Kidney glomerular epithelial cell (primary cell): ENCODE measurements at regions not wholly inside any gene's neighbourhood (a gene's known extent, or its start where the extent isn't known, plus 50 kb on each side); places are given as distances from the start of the nearest gene placed in this dataset.
"Not testable (repeated sequence)": the region's sequence is repeated elsewhere in the genome, so short reads cannot be mapped to it uniquely, and the experiment has no call there.

ENCODE experiments used
- DNase-seq: peaks from one replicate; lab custom pipeline; 2025; lab: John Stamatoyannopoulos, UW

DNA sequence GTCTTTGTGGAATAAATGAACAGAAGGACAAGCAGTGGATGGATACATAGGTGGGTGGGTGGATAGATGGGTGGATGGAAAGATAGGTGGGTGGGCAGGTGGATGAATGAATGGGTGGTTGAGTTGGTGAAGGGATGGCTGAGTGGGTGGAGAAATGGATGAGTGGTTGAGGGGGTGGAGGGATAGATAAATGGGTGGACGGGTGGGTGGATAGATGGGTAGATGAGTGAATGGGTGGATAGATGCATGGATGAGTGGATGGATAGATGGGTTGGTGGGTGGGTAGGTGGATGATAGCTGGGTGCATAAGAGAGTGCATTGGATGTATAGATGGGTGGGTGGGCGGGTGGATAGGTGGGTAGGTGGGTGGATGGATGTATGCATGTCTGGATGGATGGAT is 63.5 kb downstream of the UNC93B1 start:
- not testable (repeated sequence) for DNase-seq

DNA sequence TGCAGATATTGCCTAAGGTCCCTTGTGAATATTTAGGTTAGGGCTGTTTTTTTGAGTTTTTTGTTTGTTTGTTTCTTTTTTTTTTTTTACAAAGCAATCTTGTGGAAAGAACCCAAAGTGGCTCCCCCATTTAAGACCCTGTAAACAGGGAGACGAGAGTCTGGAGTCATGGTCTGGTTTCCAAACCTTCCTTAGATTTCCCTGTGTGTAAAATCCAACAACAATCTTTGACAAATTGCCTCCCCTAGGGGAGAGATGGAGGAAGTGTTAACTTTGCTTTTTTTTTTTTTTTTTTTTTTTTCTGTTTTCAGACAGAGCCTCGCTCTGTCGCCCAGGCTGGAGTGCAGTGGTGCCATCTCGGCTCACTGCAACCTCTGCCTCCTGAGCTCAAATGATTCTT is 64.9 kb downstream of the UNC93B1 start:
- DNase-seq: not testable (repeated sequence)

DNA sequence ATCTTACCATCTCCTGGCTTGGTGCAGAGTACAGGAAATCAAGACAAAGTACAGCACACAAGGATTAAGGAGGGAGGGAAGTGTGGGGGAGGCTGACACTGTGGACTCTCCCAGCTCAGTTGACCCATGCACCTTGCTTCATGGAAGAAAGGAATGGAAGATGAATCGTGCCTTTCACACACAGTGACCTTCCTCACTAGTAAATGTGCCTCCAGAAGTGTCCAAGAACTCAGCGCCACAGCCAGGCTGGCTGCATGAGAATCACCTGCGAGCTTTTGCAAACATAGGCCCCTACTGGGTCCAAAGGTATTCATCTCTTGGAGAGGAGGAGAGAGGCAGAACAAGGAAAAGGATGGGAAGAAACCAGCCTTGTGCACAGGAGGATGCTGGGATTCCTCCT is 65.5 kb downstream of the UNC93B1 start:
- not testable (repeated sequence) for DNase-seq

DNA sequence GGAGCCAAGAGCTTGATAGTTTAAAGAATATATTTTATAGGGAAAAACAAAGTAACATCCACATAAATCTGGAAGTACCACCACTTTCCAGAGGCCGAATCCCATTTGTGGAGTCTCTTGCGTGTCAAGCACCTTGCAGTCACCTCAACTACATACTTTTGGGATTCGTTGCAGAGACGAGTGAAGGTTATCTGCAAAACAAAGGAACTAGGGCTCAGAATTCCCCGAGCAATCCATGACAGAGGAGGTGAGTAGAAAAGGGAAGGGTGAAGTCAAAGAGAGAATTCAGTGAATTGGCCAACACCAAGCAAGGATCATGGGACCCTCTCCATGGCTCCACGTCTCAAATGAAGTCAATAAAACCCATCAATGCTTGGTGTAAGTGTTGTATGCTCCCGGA is 80.3 kb downstream of the UNC93B1 start:
- not testable (repeated sequence) for DNase-seq

DNA sequence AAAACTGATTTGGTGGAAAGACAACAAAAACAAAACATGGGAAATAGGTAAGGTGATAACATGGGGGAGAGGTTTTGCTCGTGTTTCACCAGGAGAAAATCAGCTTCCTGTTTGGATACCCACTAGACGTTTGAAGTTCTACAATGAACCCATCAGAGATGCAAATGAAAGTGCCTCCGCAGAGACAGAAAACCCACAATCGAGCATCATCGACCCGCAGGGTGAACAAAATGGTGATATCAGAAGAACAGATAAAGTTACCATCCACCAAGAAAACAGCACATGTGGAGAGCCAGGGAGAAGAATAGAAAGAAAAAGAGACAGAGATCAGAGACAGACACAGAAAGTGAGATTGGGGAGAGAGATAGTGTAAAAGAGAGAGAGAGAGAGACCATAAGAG is 83.4 kb downstream of the UNC93B1 start:
- DNase-seq: not testable (repeated sequence)

DNA sequence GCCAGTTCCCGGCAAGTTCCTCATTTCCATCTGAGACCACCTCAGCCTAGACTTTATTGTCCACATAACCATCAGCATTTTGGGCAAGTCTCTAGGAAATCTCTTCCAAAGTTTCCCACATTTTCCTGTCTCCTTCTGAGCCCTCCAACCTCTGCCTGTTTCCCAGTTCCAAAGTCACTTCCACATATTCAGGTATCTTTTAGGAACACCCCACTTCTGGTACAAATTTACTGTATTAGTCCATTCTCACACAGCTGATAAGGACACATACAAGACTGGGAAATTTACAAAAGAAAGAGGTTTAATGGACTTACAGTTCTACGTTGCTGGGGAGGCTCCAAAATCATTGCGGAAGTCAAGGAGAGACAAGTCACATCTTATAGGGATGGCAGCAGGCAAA is 91.7 kb downstream of the UNC93B1 start:
- DNase-seq: not testable (repeated sequence)

DNA sequence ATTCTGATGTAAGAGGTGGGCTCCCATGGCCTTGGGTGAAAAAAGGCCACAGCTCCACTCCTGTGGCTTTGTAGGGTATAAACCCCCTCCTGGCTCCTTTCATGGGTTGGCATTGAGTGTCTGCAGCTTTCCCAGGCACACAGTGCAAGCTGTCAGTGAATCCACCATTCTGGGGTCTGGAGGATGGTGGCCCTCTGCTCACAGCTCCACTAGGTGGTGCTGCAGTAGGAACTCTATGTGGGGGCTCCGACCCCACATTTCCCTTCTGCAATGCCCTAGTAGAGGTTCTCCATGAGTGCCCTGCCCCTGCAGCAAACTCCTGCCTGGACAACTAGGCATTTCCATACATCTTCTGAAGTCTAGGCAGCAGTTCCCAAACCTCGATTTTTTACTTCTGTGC is 92.7 kb downstream of the UNC93B1 start:
- not testable (repeated sequence) for DNase-seq

GRCh38 chr11:67910803-67911202 is 93.1 kb downstream of the UNC93B1 start:
- DNase-seq: not testable (repeated sequence)

DNA sequence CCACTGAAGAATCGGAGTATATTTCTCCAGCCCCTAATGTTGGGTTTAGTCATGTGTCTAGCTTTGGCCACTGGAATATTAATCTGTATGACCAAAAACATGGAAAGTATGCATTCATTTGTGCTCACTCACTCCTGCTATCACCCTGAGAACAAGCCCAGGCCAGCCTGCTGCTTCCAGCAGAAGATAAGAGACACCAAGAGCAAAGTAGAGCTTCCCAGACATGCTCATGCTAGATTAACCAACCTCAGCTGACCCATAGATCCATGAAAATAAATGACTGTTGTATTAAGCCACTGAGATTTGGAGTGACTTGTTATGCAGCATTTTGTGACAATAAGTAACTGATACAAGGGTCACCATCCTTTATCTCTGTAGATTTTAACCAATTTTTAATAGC is 96.9 kb downstream of the UNC93B1 start:
- DNase-seq: not testable (repeated sequence)

GRCh38 chr11:67899462-67899861 is 104.4 kb downstream of the UNC93B1 start:
- DNase-seq: peak; percentile 21

- DNase-seq: not testable (repeated sequence)
Measured at GRCh38 chr11:67893487-67893886, 110.4 kb downstream of the UNC93B1 start.

- DNase-seq: not testable (repeated sequence)
Measured at GRCh38 chr11:67889646-67890045, 114.3 kb downstream of the UNC93B1 start.

- not testable (repeated sequence) for DNase-seq
Measured at GRCh38 chr11:67888056-67888455, 115.8 kb downstream of the UNC93B1 start.

DNA sequence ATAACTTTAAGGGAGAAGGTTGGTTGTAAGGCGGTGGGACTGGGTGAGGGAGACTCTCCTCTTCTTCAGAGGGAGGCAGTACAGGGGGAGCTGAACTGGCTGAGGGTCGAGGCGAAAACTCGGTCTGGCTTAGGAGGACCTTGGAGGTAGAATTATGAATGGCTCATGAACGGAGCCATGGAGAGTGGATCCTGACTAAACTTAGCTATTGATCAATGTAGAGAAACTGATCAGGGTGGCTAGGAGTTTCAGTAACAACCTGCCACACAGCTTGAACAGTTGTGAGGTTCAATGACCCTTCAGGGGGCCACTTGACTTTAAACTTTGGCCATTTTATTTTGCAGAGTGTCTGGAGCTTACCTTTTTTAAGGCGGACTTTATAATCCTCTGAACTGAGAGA is 117.2 kb downstream of the UNC93B1 start:
- not testable (repeated sequence) for DNase-seq

DNA sequence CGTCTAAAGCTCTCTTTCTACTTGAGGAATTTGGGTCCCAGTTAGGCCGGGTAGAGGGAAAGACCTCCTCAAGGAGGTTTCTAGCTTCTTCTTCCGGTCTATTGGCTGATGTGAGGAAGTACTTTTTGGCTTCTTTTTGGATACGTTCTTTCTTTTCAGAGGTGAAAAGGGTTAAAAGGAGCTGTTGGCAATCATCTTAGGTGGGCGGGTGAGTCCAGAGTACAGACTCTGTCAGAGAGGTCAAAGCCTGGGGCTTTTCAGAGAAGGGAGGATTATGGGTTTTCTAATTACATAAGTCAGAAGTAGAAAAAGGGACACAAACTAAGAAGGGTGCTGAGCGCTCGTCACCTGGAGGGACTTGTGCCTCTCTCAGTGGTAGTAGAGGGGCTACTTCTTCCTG is 117.7 kb downstream of the UNC93B1 start:
- not testable (repeated sequence) for DNase-seq

- DNase-seq: not testable (repeated sequence)
Measured at GRCh38 chr11:67885574-67885973, 118.3 kb downstream of the UNC93B1 start.

DNA sequence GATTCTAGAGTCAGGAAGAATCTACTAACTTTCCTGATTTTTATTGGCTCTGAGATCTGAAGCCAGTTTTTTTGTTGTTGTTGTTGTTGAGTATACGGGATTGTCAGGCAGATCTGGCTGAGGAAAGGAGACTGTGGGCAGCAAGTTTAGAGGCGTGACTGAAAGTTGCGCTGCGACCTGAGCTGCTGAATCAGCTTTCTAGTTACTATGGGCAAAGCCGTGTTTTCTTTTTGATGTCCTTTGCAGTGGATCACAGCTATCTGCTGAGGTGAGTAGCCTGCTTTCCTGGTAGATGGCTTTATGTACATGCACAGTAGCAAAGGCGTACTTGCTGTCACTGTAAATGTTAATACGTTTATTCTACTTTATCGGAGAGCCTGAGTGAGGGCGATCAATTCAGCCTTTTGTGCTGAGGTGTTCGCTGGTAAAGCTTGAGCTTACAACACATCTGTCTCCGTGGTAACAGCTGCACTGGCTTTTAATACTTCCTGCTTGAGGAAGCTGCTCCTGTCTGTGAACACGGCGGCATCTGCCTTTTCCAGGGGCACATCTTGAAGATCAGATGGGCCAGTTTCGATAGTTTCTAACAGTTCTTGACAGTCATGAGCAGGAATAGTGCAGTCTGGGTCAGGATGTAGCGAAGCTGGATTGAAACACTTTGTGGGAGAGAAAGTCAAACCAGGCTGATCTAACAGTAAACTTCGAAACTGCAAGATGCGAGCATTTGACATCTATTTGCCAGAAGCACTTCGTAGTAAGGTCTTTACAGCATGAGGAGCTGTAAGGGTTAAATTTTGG is 118.9 kb downstream of the UNC93B1 start:
- not testable (repeated sequence) for DNase-seq

GRCh38 chr11:67884073-67884757 is 119.7 kb downstream of the UNC93B1 start:
- DNase-seq: not testable (repeated sequence)

DNA sequence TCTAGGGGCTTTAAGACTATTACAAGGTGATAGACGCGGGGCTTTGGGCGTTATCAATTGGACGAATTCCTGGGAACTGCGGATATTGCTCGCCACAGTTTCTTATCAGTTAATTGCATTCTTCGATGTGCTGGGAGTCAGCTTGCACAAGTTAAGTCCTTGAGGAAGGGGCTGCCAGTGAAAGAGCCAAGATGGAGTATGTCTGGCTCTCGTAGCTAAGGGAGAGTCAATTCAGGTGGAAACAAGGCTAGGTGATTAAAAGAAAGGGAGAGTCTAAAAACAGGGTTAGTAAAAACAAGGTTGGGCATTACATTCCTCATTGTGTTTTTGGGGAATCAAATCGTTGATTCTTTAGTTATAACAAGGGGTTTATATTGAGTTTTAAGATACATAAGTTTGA is 121.6 kb downstream of the UNC93B1 start:
- not testable (repeated sequence) for DNase-seq

GRCh38 chr11:67881836-67882235 is 122.1 kb downstream of the UNC93B1 start:
- not testable (repeated sequence) for DNase-seq

- DNase-seq: not testable (repeated sequence)
Measured at GRCh38 chr11:67880594-67881196, 123.2 kb downstream of the UNC93B1 start.

DNA sequence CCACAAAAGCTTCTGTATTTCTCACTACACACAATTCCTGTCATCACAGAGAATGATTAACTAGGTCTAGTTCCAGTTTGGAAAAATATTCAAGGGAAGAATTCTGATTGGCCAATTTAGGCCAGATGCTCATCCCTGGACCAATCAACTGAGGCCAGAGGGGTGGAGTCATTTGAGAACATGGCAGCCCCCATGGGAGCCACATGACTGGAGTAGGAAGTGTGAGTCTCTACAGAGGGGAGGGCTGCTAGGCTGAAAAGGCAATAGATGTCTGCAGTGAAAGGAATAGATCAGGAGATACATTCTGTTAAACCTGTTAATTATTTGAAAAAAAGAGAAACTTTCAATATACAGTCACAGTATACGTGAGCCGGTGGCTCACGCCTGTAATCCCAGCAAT is 125.2 kb downstream of the UNC93B1 start:
- DNase-seq: not testable (repeated sequence)

- not testable (repeated sequence) for DNase-seq
Measured at GRCh38 chr11:67877316-67877715, 126.6 kb downstream of the UNC93B1 start.
